GM06990 (cell line): ENCODE measurements at regions not wholly inside any gene's neighbourhood (a gene's known extent, or its start where the extent isn't known, plus 50 kb on each side); places are given as distances from the start of the nearest gene placed in this dataset.

Experiments
- DNase-seq: peaks from one replicate; pipeline ENCODE4 v3.0.0-alpha.2; 2011; ENCODE audit not compliant: insufficient read length; ENCODE audit errors: extremely low read depth
- H3K27me3 ChIP-seq: replicated peaks from 2 replicates; pipeline ENCODE4 v1.6.0; 2011; ENCODE audit warnings: low read length; ENCODE audit not compliant: control insufficient read depth, insufficient read depth
- H3K36me3 ChIP-seq: 2 replicates; pipeline ENCODE4 v1.5.1; 2011; ENCODE audit warnings: low read length; ENCODE audit not compliant: control insufficient read depth, insufficient read depth
- H3K4me3 ChIP-seq: replicated peaks from 2 replicates; pipeline ENCODE4 v1.5.1; 2011; ENCODE audit warnings: low read depth, mild to moderate bottlenecking, control low read depth, low read length
- CTCF ChIP-seq: IDR thresholded peaks from 2 replicates; pipeline ENCODE4 v1.5.1; 2011; ENCODE audit warnings: low read length, control low read depth, mild to moderate bottlenecking, inconsistent platforms; ENCODE audit not compliant: insufficient read depth, poor library complexity, severe bottlenecking

GRCh38 chr12:61854902-61855301, 405.3 kb upstream of the USP15 start:
- Histone ChIP-seq H3K27me3 (no peaks in the 10 kb centered on the region), H3K4me3 (no peak overlapping the region), H3K36me3 (no peaks in the 10 kb centered on the region)
- TF ChIP-seq CTCF = no peak
- DNase-seq = no peak

GRCh38 chr12:61857968-61858367, 402.2 kb upstream of the USP15 start:
- H3K27me3 ChIP-seq = no peaks in the 10 kb centered on the region
- TF ChIP-seq CTCF = no peak
- H3K4me3 ChIP-seq = no peak overlapping the region
- no peaks in the 10 kb centered on the region for H3K36me3 ChIP-seq
- no peak for DNase-seq

GRCh38 chr12:61860451-61860850, 399.8 kb upstream of the USP15 start:
- H3K27me3 ChIP-seq = no peaks in the 10 kb centered on the region
- no peaks in the 10 kb centered on the region for H3K36me3 ChIP-seq
- no peak overlapping the region for H3K4me3 ChIP-seq
- no peak for TF ChIP-seq CTCF
- DNase-seq = no peak

- Histone ChIP-seq H3K36me3 (no peaks in the 10 kb centered on the region), H3K27me3 (no peaks in the 10 kb centered on the region), H3K4me3 (no peak overlapping the region)
- no peak for TF ChIP-seq CTCF
- DNase-seq = no peak
These were observed 397.2 kb upstream of the USP15 start for GRCh38 chr12:61862986-61863385.

GRCh38 chr12:61863811-61864210, 396.4 kb upstream of the USP15 start:
- no peak for TF ChIP-seq CTCF
- Histone ChIP-seq H3K27me3 (no peaks in the 10 kb centered on the region), H3K4me3 (no peak overlapping the region), H3K36me3 (no peaks in the 10 kb centered on the region)
- no peak for DNase-seq

- DNase-seq = no peak
- TF ChIP-seq CTCF = no peak
- Histone ChIP-seq H3K4me3 (no peak overlapping the region), H3K27me3 (no peaks in the 10 kb centered on the region), H3K36me3 (no peaks in the 10 kb centered on the region)
These were observed 390.4 kb upstream of the USP15 start for GRCh38 chr12:61869796-61870195.
